Left ventricle myocardium inferior (tissue), 1 donor: ENCODE measurements at regions not wholly inside any gene's neighbourhood (a gene's known extent, or its start where the extent isn't known, plus 50 kb on each side); places are given as distances from the start of the nearest gene placed in this dataset.

ENCODE experiments used
- DNase-seq: peaks from one replicate; pipeline ENCODE4 v3.0.0-alpha.2; 2020
- H3K27ac ChIP-seq: fragments of 200-600 bp; replicated peaks from 2 replicates; pipeline ENCODE4 v1.8.0; 2021
- H3K27me3 ChIP-seq: fragments of 200-600 bp; 2 replicates; pipeline ENCODE4 v1.8.0; 2021; ENCODE audit warnings: low read depth
- H3K36me3 ChIP-seq: fragments of 200-600 bp; 2 replicates; pipeline ENCODE4 v1.8.0; 2021
- H3K4me1 ChIP-seq: fragments of 200-600 bp; 2 replicates; pipeline ENCODE4 v1.8.0; 2021
- H3K4me3 ChIP-seq: fragments of 200-600 bp; 2 replicates; pipeline ENCODE4 v1.8.0; 2021; ENCODE audit warnings: mild to moderate bottlenecking, moderate library complexity
- H3K9me3 ChIP-seq: fragments of 200-600 bp; replicated peaks from 2 replicates; pipeline ENCODE4 v1.8.0; 2021
- intact Hi-C: fragments of 100-400 bp; cut with micrococcal nuclease; formaldehyde crosslinking; loops from one replicate; pipeline ENCODE4 v1.11.0; 2022
- TF ChIP-seq, protein P1 (sequence below): fragments of 200-600 bp; IDR thresholded peaks from 2 replicates; pipeline ENCODE4 v1.8.0; 2021; ENCODE audit warnings: antibody characterized with exemption, mild to moderate bottlenecking, borderline replicate concordance
- donor health status: DM: no; HTN: yes; CAD: no; lungs with severe emphysema.

DNA sequence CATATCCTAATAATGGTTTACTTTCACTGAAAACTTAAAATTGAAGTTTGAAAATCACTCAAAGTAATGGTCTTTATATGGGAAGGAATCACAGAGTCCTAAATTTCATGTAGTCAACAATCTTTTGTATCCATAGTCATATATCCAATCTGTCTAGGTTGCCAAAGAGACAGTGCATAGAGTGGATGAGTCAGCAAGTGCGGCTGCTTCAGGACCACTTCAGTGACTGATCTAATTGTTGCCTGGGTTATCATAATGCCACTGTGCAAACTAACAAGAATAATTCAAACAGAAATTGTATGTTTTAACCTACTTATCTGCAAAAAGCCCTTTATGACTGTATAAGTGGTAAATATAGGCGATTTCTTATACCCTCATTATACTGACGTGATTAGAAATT, 211.3 kb upstream of the PRR16 start:
- Histone ChIP-seq H3K4me1 (no peaks in the 10 kb centered on the region), H3K9me3 (no peaks in the 10 kb centered on the region), H3K27ac (no peak overlapping the region), H3K36me3 (no peaks in the 10 kb centered on the region), H3K27me3 (no peaks in the 10 kb centered on the region), H3K4me3 (no peak overlapping the region)
- no peak for DNase-seq
- intact Hi-C loops, result no loop called here
- TF ChIP-seq, protein P1, sequence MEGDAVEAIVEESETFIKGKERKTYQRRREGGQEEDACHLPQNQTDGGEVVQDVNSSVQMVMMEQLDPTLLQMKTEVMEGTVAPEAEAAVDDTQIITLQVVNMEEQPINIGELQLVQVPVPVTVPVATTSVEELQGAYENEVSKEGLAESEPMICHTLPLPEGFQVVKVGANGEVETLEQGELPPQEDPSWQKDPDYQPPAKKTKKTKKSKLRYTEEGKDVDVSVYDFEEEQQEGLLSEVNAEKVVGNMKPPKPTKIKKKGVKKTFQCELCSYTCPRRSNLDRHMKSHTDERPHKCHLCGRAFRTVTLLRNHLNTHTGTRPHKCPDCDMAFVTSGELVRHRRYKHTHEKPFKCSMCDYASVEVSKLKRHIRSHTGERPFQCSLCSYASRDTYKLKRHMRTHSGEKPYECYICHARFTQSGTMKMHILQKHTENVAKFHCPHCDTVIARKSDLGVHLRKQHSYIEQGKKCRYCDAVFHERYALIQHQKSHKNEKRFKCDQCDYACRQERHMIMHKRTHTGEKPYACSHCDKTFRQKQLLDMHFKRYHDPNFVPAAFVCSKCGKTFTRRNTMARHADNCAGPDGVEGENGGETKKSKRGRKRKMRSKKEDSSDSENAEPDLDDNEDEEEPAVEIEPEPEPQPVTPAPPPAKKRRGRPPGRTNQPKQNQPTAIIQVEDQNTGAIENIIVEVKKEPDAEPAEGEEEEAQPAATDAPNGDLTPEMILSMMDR, result no peak

DNA sequence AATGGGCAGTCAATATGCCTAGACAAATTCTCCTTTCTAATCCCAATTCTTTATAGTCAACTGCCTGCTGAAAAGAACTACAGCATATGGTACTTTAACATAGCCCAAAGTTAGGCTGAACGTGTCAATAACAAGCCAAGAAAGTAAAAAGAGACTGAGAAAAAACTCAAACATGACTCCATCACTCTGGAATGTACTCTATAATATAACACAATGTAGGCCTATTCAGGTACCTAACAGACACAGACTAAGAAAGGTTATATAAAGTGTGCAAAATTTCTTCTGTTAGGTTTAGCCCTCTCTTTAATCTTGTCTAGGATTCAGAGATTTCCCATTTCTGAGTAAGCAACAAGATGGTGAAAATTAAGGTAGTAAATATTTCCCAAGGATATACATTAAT, 209.7 kb upstream of the PRR16 start:
- Histone ChIP-seq H3K4me3 (no peak overlapping the region), H3K27me3 (no peaks in the 10 kb centered on the region), H3K9me3 (no peaks in the 10 kb centered on the region), H3K4me1 (no peaks in the 10 kb centered on the region), H3K36me3 (no peaks in the 10 kb centered on the region), H3K27ac (no peak overlapping the region)
- DNase-seq, result no peak
- intact Hi-C loops, result no loop called here
- TF ChIP-seq, protein P1, result no peak

DNA sequence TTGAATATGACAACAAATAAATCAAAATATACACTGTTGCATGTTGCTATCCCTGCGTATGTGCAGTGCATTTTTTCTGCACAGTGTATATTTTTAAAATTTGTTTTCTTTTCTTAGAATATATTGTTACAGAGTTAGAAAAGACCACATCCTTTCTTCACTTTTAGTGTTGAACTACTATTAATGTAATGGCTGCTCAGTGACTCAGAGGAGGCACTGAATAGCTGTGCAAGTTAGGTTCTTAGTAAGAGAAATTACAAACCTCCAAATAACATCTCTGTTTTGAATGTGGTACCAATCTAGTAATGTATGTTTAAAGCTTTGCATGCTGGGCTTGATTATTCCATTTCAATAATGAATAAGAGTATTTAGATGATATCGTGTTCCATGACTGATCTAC, 208.9 kb upstream of the PRR16 start:
- H3K4me3 ChIP-seq, result no peak overlapping the region
- no peak overlapping the region for H3K27ac ChIP-seq
- no peak for DNase-seq
- TF ChIP-seq, protein P1, result no peak
- intact Hi-C loops, result no loop called here
- H3K36me3 ChIP-seq, result no peaks in the 10 kb centered on the region
- no peaks in the 10 kb centered on the region for H3K27me3 ChIP-seq
- no peaks in the 10 kb centered on the region for H3K9me3 ChIP-seq
- H3K4me1 ChIP-seq, result no peaks in the 10 kb centered on the region

DNA sequence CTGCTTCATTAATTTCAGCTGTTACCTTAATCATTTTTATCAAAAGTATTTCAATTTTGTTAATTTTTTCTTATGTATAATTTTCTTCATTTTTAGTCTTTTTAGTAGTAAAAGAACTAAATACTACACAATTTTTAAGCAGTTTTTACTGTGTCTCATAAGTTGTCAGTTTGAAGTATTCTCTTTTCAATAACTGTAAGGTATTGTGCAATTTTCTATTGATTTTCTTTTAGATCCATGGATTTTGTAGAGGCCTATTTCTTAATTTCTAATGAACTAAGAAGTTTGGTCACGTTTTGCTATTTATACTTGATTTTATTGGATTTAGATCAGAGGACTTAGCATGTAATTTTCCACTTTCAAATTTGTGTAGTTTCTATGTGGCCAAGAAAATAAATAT, 207.7 kb upstream of the PRR16 start:
- no peak for DNase-seq
- TF ChIP-seq, protein P1, result no peak
- Histone ChIP-seq H3K4me3 (no peak overlapping the region), H3K4me1 (no peaks in the 10 kb centered on the region), H3K9me3 (no peaks in the 10 kb centered on the region), H3K27ac (no peak overlapping the region), H3K36me3 (no peaks in the 10 kb centered on the region), H3K27me3 (no peaks in the 10 kb centered on the region)
- intact Hi-C loops, result no loop called here

DNA sequence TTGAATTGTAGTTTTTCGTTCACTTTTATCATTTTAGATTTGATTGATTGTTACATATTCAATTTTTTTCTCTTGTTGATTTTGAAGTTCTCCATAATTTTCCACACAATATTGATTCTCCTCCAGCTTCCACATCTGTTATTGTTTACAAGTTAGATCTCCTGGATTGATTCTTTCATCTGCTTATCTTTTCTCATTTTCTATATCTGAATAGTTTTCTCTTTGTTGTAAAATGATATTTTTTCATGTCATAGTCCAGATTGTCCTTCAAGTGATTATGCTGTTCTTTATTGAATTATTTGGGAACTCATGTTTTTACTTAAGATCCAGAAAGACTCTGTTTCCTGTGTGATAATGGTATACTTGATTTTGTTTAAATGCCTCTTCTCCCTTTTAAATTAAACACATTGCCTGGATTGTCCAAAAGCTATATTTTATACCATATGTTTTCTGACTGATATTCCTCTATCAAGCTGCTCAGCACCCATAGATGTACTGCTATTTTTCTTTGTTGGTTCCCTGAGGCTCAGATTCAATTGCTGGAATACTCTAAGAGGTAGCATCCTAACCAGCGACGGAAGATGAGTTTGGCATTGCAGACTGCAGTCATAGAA, 206.6 kb upstream of the PRR16 start:
- H3K9me3 ChIP-seq, result no peaks in the 10 kb centered on the region

More for the DNA sequence above, 206.6 kb upstream of the PRR16 start:
- no peaks in the 10 kb centered on the region for H3K27me3 ChIP-seq
- TF ChIP-seq, protein P1, result no peak
- H3K4me3 ChIP-seq, result no peak overlapping the region
- no peaks in the 10 kb centered on the region for H3K36me3 ChIP-seq
- intact Hi-C loops, result no loop called here
- H3K4me1 ChIP-seq, result no peaks in the 10 kb centered on the region
- H3K27ac ChIP-seq, result no peak overlapping the region
- no peak for DNase-seq
